ENCODE measurements at regions not wholly inside any gene's neighbourhood (a gene's known extent, or its start where the extent isn't known, plus 50 kb on each side); places are given as distances from the start of the nearest gene placed in this dataset.

DNA sequence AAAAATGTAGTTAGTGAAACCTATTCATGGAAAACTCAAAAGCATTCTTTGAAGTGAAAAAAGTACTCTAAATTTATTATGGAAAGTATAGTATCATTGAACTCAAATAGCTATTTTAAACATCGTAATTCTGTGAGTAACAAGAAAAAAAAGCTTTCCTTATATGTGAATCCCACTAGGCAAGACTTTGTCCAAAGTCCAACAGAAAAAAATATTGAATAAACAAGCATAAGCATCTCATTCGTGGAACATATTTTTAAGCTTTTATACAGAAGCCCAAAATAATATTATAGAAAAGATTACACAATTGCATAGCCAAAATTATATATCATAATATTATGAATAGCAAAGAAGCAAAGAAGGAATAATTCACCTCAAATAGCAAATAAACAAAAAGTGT lies 79.4 kb upstream of the IFNE start:
- intact Hi-C loops (cut with micrococcal nuclease), result no loop called here
- ChIA-PET POLR2A (no interaction called here), CTCF (interaction anchor here (0.9 kb wide), 1 partner anchor 106 kb away, joined by 4 read pairs; no protein-coding TSS in a partner anchor)
- Mint-ChIP-seq H3K4me3 (no peak overlapping the region), H3K27me3 (peaks cover 30% of the 10 kb centered on the region), H3K27ac (no peak overlapping the region), H3K9me3 (no peaks in the 10 kb centered on the region), H3K36me3 (ENCODE audit: low read depth) (no peaks in the 10 kb centered on the region), H3K4me1 (peaks cover 13% of the 10 kb centered on the region)
- TF ChIP-seq, protein P1, sequence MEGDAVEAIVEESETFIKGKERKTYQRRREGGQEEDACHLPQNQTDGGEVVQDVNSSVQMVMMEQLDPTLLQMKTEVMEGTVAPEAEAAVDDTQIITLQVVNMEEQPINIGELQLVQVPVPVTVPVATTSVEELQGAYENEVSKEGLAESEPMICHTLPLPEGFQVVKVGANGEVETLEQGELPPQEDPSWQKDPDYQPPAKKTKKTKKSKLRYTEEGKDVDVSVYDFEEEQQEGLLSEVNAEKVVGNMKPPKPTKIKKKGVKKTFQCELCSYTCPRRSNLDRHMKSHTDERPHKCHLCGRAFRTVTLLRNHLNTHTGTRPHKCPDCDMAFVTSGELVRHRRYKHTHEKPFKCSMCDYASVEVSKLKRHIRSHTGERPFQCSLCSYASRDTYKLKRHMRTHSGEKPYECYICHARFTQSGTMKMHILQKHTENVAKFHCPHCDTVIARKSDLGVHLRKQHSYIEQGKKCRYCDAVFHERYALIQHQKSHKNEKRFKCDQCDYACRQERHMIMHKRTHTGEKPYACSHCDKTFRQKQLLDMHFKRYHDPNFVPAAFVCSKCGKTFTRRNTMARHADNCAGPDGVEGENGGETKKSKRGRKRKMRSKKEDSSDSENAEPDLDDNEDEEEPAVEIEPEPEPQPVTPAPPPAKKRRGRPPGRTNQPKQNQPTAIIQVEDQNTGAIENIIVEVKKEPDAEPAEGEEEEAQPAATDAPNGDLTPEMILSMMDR (IDR thresholded peaks at IDR 0.05), result no peak
- DNase-seq, result no peak
- ATAC-seq (ENCODE audit: low read depth), result no peak

DNA sequence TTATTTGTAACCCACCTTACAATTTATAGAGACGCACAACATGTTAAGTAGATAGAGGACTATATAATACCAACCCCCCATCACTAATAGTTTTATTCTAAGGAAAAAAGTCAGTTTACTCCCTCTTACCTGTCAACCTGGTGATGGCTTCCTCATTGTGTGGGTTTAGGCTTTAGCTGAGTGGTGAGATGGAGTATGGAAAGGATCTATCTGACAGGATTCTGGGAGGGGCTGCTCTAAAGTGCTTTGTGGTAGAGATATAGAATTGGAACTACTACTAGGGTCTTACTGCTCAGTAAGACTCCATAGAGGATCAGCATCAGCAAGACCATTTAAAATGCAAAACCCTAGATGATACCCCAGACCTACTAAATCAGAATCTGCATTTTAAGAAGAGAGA lies 82.1 kb upstream of the IFNE start:
- CTCF ChIA-PET, result no interaction called here

DNA sequence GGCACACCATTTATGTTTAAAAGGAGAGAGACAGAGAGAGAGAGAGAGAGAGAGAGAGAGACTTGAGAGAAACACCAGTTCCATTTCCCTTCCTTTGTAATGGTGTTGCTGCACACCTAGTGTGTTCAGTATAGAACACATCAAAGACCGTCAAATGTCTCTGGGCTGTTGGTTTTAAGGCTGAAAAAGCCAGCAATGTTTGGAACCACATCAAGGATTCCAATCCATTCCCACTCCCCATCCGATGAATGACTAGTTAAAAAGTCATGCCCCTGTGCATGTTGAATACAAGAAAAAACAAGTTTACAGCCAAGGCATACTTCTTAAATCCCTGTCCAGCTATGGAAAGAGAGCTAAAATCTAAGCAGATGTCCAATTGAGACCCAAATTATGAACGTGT lies 83.0 kb upstream of the IFNE start:
- no peaks in the 10 kb centered on the region for H3K36me3 Mint-ChIP-seq (ENCODE audit: low read depth)

More for the DNA sequence above, 82.1 kb upstream of the IFNE start:
- Mint-ChIP-seq H3K9me3 (no peaks in the 10 kb centered on the region), H3K36me3 (ENCODE audit: low read depth) (no peaks in the 10 kb centered on the region), H3K4me3 (no peak overlapping the region), H3K27ac (no peak overlapping the region), H3K4me1 (peaks cover 3% of the 10 kb centered on the region), H3K27me3 (peaks cover 18% of the 10 kb centered on the region)
- intact Hi-C loops (cut with micrococcal nuclease), result no loop called here
- POLR2A ChIA-PET, result no interaction called here
- DNase-seq, result no peak
- TF ChIP-seq, protein P1 (IDR thresholded peaks at IDR 0.05), result no peak
- no peak for ATAC-seq (ENCODE audit: low read depth)

DNA sequence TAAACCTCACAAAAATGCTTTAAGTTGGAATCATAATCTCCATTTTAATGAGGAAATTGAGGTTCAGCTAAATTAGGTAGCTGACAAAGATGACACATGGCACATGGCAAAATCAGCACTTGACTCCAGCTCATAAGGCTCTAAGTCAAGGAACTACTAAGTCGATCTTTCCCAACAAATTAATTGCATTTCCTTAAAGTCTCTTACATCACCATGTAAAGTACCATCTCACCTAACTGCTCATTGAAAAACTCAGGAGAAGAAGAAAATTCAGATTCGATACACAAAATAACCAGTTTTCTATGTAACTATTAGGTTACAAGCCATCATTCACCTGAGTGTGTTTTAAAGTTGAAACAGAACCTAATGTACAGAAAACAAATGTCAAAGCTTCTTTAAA lies 85.8 kb upstream of the IFNE start:
- peaks cover 15% of the 10 kb centered on the region for H3K27me3 Mint-ChIP-seq
- ChIA-PET POLR2A (no interaction called here), CTCF (no interaction called here)
- DNase-seq (no peak), ATAC-seq (ENCODE audit: low read depth) (no peak)
- TF ChIP-seq, protein P1 (IDR thresholded peaks at IDR 0.05), result no peak
- intact Hi-C loops (cut with micrococcal nuclease), result no loop called here
- H3K27ac Mint-ChIP-seq, result no peak overlapping the region
- H3K36me3 Mint-ChIP-seq (ENCODE audit: low read depth), result no peaks in the 10 kb centered on the region
- H3K4me3 Mint-ChIP-seq, result no peak overlapping the region
- no peaks in the 10 kb centered on the region for H3K4me1 Mint-ChIP-seq
- H3K9me3 Mint-ChIP-seq, result no peaks in the 10 kb centered on the region

More for the DNA sequence above, 83.0 kb upstream of the IFNE start:
- POLR2A ChIA-PET, result no interaction called here
- ATAC-seq (ENCODE audit: low read depth) (no peak), DNase-seq (no peak)
- TF ChIP-seq, protein P1 (IDR thresholded peaks at IDR 0.05), result no peak
- Mint-ChIP-seq H3K27ac (no peak overlapping the region), H3K27me3 (peaks cover 15% of the 10 kb centered on the region), H3K9me3 (no peaks in the 10 kb centered on the region), H3K4me3 (no peak overlapping the region), H3K4me1 (peaks cover 2% of the 10 kb centered on the region)
- intact Hi-C loops (cut with micrococcal nuclease), result no loop called here
- CTCF ChIA-PET, result no interaction called here

DNA sequence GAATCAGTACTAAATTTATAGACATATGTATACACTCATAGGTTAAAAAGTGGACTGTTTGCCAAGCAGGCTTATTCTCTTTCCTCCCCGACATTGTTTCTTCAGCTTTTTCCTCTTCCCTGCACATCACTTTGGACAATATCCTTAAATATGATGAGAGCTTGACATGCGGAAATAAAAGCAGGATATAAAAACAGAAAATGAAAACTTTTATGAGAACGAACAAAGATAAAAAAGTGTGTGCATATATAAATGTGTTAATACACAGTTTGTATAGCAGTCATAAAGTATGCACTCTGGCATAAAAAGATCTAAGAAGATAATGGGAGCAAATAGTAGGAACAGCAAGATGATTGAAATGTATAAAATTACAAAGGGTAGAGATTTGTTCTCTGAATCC lies 86.4 kb upstream of the IFNE start:
- Mint-ChIP-seq H3K4me3 (no peak overlapping the region), H3K4me1 (no peaks in the 10 kb centered on the region), H3K36me3 (ENCODE audit: low read depth) (no peaks in the 10 kb centered on the region), H3K27me3 (peaks cover 15% of the 10 kb centered on the region), H3K9me3 (no peaks in the 10 kb centered on the region), H3K27ac (no peak overlapping the region)
- TF ChIP-seq, protein P1 (IDR thresholded peaks at IDR 0.05), result no peak
- intact Hi-C loops (cut with micrococcal nuclease), result no loop called here
- CTCF ChIA-PET, result no interaction called here
- POLR2A ChIA-PET, result no interaction called here
- DNase-seq (no peak), ATAC-seq (ENCODE audit: low read depth) (no peak)
